NCI-H460 (cell line): ENCODE measurements at regions not wholly inside any gene's neighbourhood (a gene's known extent, or its start where the extent isn't known, plus 50 kb on each side); places are given as distances from the start of the nearest gene placed in this dataset.
"Not testable (repeated sequence)": the region's sequence is repeated elsewhere in the genome, so short reads cannot be mapped to it uniquely, and the experiment has no call there.

ENCODE experiments used
- DNase-seq: peaks from one replicate; pipeline ENCODE4 v3.0.0-alpha.2; 2016; ENCODE audit warnings: low read depth; ENCODE audit errors: extremely low read depth

GRCh38 chrX:14352511-14352910 lies 176.8 kb upstream of the GLRA2 start:
- no peak for DNase-seq

- DNase-seq = no peak
These were observed 177.6 kb upstream of the GLRA2 start for GRCh38 chrX:14351611-14352303.

DNA sequence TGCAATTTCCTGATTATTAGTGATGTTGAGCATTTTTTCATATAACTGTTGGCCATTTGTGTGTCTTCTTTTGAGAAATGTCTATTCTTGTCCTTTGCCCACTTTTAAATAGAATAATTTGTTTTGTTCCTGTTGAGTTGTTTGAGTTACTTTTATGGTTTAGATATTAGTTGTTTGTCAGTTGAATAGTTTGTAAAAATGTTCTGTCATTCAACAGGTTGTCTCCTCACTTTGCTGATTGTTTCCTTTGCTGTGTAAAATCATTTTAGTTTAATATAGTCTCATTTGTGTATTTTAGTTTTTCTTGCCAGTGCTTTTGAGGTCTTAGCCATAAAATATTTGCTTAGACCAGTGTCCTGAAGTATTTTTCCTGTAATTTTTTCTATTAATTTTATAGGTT lies 181.8 kb upstream of the GLRA2 start:
- DNase-seq = no peak

DNA sequence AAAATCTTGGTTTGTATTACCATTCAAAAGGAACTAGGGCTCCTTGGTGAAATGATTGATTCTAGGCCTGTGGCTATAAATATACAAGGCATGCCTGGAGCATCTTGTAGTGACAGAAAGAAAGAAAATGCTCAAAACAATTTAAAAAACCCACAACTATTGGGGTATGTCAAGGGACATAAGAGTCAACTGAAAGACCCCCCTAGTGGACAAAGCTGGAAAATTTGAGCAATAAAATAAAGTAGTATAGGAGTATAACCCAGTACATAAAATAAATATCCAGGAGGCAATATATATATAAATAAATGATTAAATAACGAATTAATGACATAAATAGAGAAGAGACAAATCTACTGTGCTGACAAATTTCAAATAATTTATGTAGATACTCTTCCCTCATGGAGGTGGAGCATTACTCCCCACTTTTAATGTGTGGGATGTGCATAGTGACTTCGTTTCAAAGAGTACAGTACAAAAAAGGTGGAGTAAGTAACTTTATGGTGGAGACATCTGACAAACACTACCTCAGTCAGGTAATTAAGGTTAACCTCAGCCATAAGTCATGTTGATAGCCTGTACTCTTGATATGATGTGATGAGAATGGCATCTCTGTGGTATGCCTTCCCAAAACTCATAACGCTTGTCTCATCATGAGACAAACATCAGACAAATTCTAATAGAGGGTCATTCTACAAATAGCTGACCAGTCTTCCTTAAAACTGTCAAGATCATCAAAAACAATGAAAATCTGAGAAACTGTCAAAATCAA lies 185.0 kb upstream of the GLRA2 start:
- no peak for DNase-seq

GRCh38 chrX:14309431-14309830 lies 219.9 kb upstream of the GLRA2 start:
- no peak for DNase-seq

DNA sequence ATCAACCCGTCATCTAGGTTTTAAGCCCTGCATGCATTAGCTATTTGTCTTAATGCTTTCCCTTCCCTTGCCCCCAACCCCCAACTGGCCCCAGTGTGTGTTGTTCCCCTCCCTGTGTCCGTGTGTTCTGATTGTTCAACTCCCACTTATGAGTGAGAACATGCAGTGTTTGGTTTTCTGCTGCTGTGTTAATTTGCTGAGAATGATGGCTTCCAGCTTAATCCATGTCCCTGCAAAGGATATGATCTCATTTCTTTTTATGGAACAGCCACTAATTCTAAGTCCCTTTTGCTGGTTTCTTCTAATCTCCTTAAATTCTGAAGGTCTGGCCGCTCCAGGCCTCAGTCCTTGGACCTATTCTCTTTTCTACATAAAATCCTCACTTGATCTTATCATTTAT lies 220.4 kb upstream of the GLRA2 start:
- DNase-seq = not testable (repeated sequence)

DNA sequence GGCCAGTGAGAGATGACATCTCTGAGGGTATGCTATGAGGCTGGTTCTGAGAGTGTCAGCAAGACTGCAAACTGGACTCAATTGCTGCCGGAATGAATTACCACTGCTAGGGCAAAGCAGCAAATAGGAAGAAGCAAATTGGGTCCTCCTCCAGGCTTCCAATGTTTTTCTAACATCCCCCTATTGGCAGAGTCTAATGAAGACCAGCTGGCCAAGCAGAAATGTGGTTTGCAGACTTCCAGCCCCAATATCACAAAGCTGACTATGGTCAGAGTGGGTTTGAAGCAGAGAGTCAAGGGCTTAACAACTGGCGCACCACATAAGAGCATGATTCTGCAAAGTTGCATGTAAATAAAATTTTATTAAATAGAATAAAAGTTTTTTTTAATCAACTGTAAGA lies 225.4 kb upstream of the GLRA2 start:
- no peak for DNase-seq

DNA sequence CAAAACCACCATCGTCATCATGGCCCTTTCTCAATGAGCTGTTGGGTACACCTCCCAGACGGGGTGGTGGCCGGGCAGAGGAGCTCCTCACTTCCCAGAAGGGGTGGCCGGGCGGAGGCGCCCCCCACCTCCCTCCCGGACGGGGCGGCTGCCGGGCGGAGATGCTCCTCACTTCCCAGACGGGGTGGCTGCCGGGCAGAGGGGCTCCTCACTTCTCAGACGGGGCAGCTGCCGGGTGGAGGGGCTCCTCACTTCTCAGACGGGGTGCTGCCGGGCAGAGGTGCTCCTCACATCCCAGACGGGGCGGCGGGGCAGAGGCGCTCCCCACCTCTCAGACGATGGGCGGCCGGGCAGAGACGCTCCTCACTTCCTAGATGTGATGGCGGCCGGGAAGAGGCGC lies 226.8 kb upstream of the GLRA2 start:
- not testable (repeated sequence) for DNase-seq

DNA sequence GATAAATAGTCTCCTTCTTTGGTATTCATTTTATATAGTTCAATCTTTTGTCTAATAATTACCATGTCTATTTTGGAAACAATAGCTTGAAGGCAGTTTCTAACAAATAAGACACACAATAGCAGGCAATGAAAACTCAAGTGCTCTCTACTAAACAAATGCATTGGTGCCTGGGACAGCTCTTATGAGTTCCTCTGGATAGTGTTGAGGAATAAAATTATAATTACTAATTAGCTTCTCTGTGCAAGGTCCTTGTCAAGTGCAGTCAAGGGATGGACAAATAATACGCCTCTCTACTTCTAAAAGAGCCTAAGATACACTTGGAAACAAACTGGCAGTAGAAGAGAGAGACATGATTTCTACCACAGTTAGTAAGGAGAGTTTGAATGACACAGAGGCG lies 229.0 kb upstream of the GLRA2 start:
- no peak for DNase-seq

DNA sequence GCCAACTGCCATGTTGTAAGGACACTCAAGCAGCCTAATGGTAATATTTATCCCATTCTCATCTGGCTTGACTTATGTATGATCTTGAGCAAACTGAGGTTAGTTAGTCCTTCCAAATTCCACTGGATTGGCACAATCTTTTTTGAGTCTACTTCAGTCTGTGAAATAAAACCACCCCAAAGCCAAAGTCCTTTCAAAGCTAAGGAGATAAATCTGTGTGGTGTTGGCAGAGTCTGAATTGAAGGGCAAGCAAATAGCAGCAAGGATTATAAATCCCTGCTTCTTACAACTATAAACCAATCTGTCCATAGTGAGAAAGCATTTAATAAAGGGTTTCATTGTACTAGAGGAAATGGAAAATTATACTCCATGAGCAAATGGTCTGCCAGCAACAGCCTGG lies 233.9 kb upstream of the GLRA2 start:
- no peak for DNase-seq

GRCh38 chrX:14291666-14292500 lies 237.5 kb upstream of the GLRA2 start:
- DNase-seq = no peak

- no peak for DNase-seq
These were observed 239.0 kb upstream of the GLRA2 start for GRCh38 chrX:14290335-14290734.

GRCh38 chrX:14274691-14275090 lies 245.0 kb upstream of the GEMIN8 start:
- no peak for DNase-seq

DNA sequence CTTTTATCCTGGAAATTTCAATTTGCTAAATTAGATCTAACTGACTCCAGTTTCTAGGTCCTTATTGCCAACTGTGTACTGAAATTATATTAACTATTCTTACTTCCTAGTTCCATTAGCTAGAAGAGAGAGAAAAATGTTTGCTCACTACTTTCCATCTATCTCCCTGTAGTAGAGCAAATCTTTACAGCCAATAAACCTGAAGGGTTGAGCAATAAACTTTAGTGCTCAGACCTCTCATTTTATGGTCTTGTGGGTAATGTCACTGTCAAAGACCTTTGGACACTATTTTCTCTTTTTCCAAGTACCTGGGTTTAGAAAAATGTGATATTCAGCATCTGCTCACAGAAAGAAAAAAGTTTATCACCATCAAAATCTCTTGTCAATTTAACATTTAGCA lies 237.5 kb upstream of the GEMIN8 start:
- no peak for DNase-seq

- DNase-seq = no peak
These were observed 237.0 kb upstream of the GEMIN8 start for GRCh38 chrX:14266705-14267104.

- DNase-seq = no peak
These were observed 214.1 kb upstream of the GEMIN8 start for GRCh38 chrX:14243823-14244222.

DNA sequence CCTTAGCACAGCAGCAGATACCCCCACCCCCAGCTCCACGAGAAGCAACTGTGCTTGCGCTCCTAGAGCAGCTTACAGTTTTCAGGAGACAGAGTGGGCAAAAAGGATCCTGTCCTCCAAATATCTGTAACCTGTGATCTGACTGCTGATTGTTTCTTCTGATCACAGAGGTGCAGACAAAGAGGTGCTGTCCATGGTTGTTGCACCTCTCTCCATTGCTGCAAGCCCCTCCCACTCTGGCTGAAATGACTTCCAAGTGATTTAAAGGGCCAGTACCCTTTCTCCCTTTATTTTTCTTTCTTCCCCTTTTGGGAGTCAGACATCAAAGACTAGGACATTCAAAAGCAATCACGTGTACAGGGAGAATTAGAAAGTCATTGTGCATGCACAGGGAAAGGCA lies 205.3 kb upstream of the GEMIN8 start:
- DNase-seq = no peak

GRCh38 chrX:14232688-14233087 lies 203.0 kb upstream of the GEMIN8 start:
- no peak for DNase-seq

- DNase-seq = no peak
These were observed 198.9 kb upstream of the GEMIN8 start for GRCh38 chrX:14228611-14229010.

GRCh38 chrX:14220386-14220944 lies 190.8 kb upstream of the GEMIN8 start:
- no peak for DNase-seq

DNA sequence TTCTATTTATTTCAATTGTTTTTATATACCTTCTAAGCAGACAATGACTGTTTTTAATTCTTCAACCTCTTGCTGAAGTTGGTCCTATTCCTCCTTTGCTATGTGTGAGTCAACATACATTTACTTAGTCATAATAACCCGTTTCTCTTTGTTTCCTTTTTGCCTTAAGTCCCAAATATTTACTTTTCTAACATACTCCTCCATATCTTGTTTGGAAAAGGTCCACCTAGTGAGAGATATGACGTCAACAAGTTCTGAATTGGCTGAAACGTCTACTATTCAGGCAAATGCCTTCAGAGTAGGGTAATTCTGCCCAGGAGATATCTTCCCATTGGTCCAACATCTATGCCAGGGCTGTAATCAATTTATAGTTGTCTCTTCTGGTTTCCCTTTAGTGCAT lies 179.3 kb upstream of the GEMIN8 start:
- no peak for DNase-seq
